Kidney (tissue), 13 donors: ENCODE measurements at regions not wholly inside any gene's neighbourhood (a gene's known extent, or its start where the extent isn't known, plus 50 kb on each side); places are given as distances from the start of the nearest gene placed in this dataset.

ENCODE experiments used
- DNase-seq, 5 donors: peaks; one replicate each; pipeline ENCODE4 v3.0.0-alpha.2; 2013 to 2020
- FAIRE-seq: peaks from 2 replicates; lab custom pipeline; 2012; peaks lifted over from hg19 to GRCh38; lab: Jason Lieb, UNC
- H3K27ac ChIP-seq, 2 donors: one replicate each; pipeline ENCODE4 v1.7.0; 2013; ENCODE audit warnings: low read depth in 2 of 2, low read length in 2 of 2, inconsistent platforms in 1 of 2
- H3K27me3 ChIP-seq: one replicate; pipeline ENCODE4 v1.7.1; 2013; ENCODE audit warnings: low read length, inconsistent platforms; ENCODE audit not compliant: control insufficient read depth, insufficient read depth
- H3K36me3 ChIP-seq, 3 donors: one replicate each; pipeline versions ENCODE4 v1.7.0 to v1.7.1; 2013; ENCODE audit warnings: low read length in 3 of 3, control low read depth in 1 of 3, inconsistent platforms in 1 of 3; ENCODE audit not compliant: insufficient read depth in 3 of 3, control insufficient read depth in 2 of 3
- H3K4me1 ChIP-seq, 3 donors: one replicate each; pipeline versions ENCODE4 v1.7.0 to v1.7.1; 2013; ENCODE audit warnings: low read length in 3 of 3, inconsistent platforms in 1 of 3, low read depth in 1 of 3; ENCODE audit not compliant: control insufficient read depth in 2 of 3, insufficient read depth in 2 of 3
- H3K4me3 ChIP-seq, 3 donors: one replicate each; pipeline versions ENCODE4 v1.7.0 to v1.8.1; 2013; ENCODE audit warnings: low read length in 3 of 3, control low read depth in 1 of 3, inconsistent platforms in 1 of 3
- H3K9ac ChIP-seq, 3 donors: one replicate each; pipeline versions ENCODE4 v1.7.0 to v1.7.1; 2013; ENCODE audit warnings: low read length in 3 of 3, control low read depth in 1 of 3, inconsistent platforms in 1 of 3
- H3K9me3 ChIP-seq, 3 donors: one replicate each; pipeline versions ENCODE4 v1.7.0 to v1.7.1; 2013; ENCODE audit warnings: low read length in 3 of 3, control low read depth in 1 of 3, inconsistent platforms in 1 of 3; ENCODE audit not compliant: control insufficient read depth in 2 of 3, insufficient read depth in 1 of 3
- intact Hi-C: fragments of 100-400 bp; cut with DNase I; formaldehyde crosslinking; loops from one replicate; pipeline ENCODE4 v1.11.1; 2022
- TF ChIP-seq, protein P1 (sequence below): IDR thresholded peaks from 3 replicates; pipeline ENCODE4 v1.5.1; 2012; ENCODE audit warnings: mild to moderate bottlenecking, moderate library complexity, borderline replicate concordance; ENCODE audit not compliant: insufficient read depth; ENCODE audit errors: extremely low read depth
- donor health status: control.
- donor health status: control.
- donor health status: control.
- donor health status: control.
- donor health status: control.
- donor health status: DM: yes; HTN: yes; CAD: no.
- donor health status: Normal renal cell carcinoma (clear cell type).

DNA sequence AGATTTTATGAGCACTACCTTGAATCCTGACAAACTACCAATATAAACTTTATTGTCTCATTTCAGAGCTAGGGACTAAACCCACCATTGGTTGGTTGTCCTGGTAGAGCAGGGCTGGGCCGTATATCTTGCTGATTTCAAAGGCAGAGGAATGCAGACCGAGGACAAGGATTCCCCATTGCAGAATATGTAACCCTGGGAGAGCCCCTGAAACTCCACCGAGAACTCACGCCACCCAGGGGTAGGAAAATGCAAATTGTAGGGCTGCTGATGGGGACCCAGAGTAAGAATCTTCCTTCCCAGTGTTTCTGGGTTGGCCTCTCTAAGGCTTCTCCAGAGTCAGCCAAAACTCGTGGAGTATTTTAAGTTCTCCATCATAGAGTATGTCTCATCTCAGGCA lies 235.3 kb downstream of the ABHD5 start:
- intact Hi-C loops, result no loop called here
- H3K9ac ChIP-seq, result no peak overlapping the region
- no peak overlapping the region for H3K4me3 ChIP-seq
- H3K9me3 ChIP-seq, result no peaks in the 10 kb centered on the region
- no peak overlapping the region for H3K27ac ChIP-seq
- DNase-seq (no peak), FAIRE-seq (no peak)
- no peaks in the 10 kb centered on the region for H3K36me3 ChIP-seq
- H3K27me3 ChIP-seq, result no peaks in the 10 kb centered on the region
- H3K4me1 ChIP-seq, result peaks cover 0 to 2% (median 0%) of the 10 kb centered on the region in 3 donors
- TF ChIP-seq, protein P1, sequence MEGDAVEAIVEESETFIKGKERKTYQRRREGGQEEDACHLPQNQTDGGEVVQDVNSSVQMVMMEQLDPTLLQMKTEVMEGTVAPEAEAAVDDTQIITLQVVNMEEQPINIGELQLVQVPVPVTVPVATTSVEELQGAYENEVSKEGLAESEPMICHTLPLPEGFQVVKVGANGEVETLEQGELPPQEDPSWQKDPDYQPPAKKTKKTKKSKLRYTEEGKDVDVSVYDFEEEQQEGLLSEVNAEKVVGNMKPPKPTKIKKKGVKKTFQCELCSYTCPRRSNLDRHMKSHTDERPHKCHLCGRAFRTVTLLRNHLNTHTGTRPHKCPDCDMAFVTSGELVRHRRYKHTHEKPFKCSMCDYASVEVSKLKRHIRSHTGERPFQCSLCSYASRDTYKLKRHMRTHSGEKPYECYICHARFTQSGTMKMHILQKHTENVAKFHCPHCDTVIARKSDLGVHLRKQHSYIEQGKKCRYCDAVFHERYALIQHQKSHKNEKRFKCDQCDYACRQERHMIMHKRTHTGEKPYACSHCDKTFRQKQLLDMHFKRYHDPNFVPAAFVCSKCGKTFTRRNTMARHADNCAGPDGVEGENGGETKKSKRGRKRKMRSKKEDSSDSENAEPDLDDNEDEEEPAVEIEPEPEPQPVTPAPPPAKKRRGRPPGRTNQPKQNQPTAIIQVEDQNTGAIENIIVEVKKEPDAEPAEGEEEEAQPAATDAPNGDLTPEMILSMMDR, result no peak

DNA sequence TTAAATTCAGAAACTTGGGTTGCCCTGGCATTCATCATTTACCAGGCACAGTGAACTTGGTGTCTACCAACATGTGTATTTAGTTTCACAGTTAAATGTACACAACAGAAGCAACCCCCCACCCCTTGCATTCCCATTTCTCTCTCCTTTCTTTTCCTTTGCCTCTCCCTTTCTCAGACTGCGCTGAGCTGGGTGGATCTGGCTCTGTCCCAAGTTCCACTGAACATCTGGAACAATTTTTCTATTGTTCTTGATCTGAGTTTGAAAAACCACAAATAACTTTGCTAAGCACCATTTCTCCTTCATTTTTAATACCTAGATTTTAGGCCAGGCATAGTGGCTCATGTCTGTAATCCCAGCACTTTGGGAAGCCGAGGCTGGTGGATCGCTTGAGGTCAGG lies 242.2 kb downstream of the ABHD5 start:
- Histone ChIP-seq H3K9me3 (no peaks in the 10 kb centered on the region), H3K36me3 (no peaks in the 10 kb centered on the region), H3K4me3 (no peak overlapping the region), H3K4me1 (no peaks in the 10 kb centered on the region), H3K9ac (no peak overlapping the region), H3K27ac (no peak overlapping the region), H3K27me3 (no peaks in the 10 kb centered on the region)
- DNase-seq, result no peak
- intact Hi-C loops, result no loop called here
- no peak for FAIRE-seq
- TF ChIP-seq, protein P1, result no peak

DNA sequence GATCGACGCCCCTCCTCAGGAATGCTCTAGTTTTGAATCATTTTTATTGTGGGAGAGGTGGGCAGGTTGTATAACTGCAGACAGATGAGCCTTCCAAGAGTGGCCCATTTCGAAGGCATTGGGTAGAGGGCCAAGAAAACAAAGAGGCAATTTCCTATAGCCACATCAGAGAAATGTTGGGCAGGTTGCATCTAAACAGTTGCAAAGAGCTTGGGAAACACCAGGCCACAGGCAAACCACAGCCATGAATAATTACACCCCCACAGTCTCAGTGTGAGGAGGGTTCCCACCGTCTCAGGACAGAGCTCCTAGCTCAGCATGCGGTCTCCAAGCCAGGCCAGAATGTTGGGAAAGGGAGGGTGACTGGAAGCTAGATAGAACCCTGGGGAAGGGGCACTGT lies 257.3 kb downstream of the ABHD5 start:
- intact Hi-C loops, result no loop called here
- H3K9ac ChIP-seq, result no peak overlapping the region
- no peaks in the 10 kb centered on the region for H3K27me3 ChIP-seq
- no peak overlapping the region for H3K27ac ChIP-seq
- DNase-seq (no peak), FAIRE-seq (no peak)
- no peaks in the 10 kb centered on the region for H3K9me3 ChIP-seq
- TF ChIP-seq, protein P1, result no peak
- H3K36me3 ChIP-seq, result no peaks in the 10 kb centered on the region
- H3K4me1 ChIP-seq, result no peaks in the 10 kb centered on the region
- no peak overlapping the region for H3K4me3 ChIP-seq

DNA sequence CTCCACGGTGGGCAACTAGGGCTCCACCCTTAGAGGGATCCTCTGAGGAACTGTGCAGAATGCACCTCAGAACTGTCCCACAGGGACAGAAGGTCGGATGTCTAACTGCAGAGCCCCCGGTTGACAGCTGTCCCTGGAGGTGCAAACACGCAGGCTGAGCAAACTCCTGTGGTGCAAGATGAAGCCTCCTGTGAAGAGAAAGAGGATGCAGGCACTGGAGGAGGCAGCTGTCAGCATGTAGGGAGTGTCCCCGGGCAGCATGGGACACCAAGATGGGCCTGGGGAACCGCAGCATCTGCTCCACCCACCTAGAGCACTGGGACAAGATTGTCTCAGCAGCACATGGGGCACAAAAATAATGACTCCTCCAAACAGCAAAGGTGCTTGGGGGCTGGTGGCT lies 258.9 kb downstream of the ABHD5 start:
- Histone ChIP-seq H3K27ac (no peak overlapping the region), H3K4me1 (no peaks in the 10 kb centered on the region), H3K4me3 (no peak overlapping the region), H3K9me3 (no peaks in the 10 kb centered on the region), H3K36me3 (no peaks in the 10 kb centered on the region), H3K27me3 (no peaks in the 10 kb centered on the region), H3K9ac (no peak overlapping the region)
- TF ChIP-seq, protein P1, result no peak
- no peak for FAIRE-seq
- DNase-seq, result no peak
- intact Hi-C loops, result no loop called here
